ENCODE measurements at regions not wholly inside any gene's neighbourhood (a gene's known extent, or its start where the extent isn't known, plus 50 kb on each side); places are given as distances from the start of the nearest gene placed in this dataset.
"Not testable (repeated sequence)": the region's sequence is repeated elsewhere in the genome, so short reads cannot be mapped to it uniquely, and the experiment has no call there.

DNA sequence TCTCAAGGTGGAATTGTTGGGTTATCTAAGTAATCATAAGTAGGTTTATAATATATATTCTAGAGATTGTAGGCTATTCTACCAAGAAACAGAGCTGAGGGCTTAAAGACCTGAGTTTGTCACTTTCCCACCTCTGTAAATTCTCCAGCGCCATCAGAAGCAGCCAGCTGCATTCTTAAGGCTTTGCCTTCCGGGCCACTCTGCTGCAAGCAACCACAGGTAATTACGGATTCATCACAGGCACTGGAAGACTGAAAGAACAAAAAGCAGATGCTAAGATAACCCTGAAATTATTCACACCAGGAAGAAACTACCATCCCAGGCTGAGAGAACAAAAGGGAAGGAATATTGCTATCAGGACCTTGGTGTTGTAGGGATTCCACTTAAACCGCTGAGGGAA is 137.8 kb upstream of the JCAD start:
- DNase-seq (ENCODE audit: low spot score) = no peak

DNA sequence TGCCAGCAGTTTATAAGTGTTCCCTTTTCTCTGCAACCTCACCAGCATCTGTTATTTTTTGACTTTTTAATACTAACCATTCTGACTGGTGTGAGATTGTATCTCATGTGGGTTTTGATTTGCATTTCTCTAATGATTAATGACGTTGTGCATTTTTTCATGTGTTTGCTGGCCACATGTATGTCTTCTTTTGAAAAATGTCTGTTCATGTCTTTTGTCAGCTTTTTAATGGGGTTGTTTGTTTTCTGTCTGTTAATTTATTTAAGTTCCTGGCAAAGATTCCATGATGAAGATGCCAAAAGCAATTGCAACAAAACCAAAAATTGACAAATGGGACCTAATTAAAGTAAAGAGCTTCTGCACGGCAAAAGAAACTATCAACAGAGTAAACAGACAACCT is 137.2 kb upstream of the JCAD start:
- not testable (repeated sequence) for DNase-seq (ENCODE audit: low spot score)

- no peak for DNase-seq (ENCODE audit: low spot score)
Measured at GRCh38 chr10:30192846-30193608, 133.6 kb upstream of the JCAD start.

DNA sequence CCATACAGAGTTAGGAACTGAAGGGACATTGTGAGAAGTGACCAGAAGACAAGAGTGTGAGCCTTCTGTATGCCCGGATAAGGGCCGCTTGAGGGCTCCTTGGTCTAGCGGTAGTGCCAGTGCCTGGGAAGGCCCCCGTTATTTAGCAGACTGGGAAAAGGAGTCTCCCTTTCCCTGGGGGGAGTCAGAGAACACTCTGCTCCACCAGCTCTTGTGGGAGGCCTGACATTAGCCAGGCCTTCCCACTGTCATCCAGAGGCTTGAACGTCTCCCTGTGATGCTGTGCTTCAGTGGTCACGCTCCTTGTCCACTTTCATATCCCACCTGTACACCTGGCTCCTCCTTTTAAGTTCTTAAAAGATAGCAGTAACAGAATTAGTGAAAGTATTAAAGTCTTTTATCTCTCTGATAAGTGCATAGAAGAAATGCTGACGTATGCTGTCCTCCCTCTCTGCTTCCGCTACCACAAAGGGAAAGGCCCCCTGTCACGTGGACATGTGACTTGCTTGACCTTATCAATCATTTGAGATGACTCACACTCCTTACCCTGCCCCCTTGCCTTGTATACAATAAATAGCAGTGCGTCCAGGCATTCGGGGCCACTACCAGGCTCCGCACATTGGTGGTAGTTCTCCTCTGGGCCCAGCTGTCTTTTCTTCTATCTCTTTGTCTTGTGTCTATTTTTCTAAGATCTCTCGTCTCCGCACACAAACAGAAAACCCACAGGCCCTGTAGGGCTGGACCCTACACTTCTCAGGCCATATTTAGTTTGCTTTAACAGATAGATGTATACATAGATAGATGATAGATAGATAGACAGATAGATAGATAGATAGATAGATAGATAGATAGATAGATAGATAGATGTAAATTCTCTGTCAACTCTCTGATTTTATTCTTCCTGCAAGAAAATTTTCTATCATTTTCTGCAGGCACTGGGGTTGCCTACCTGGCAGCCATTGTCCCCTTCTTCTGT is 131.5 kb upstream of the JCAD start:
- DNase-seq (ENCODE audit: low spot score) = no peak

GRCh38 chr10:30189238-30189580 is 129.8 kb upstream of the JCAD start:
- no peak for DNase-seq (ENCODE audit: low spot score)

DNA sequence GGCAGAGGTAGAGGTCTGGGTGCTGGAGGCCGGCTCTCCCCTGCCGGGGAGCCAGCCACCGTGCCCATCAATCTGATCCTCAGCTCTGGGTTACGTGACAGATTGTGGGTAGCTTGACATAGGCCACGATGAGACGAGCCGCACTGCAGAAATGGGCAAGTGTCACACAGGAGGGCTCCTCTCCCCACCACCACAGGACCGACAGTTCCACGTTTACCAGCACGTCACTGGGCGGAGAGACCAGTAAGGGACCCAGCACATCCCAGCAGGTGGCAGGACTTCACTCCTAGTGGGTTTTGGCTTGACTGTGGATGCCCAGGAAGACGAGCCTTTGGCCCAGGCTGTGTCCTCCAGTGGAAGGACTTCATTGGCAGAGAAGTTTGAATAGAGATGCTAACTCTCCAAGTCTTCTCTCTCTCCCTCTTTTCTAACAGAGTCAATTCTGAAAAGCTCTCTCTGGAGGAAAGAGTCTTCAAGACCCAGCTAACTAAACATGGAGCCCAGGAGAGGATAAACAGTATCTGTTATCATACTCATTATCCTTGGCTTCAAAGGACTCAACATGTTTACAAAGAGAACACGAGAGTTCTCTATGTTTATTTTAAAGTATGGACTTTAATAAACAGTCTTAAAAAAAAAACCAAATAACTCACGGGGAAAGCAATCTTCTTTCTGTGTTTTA is 129.3 kb upstream of the JCAD start:
- no peak for DNase-seq (ENCODE audit: low spot score)

- no peak for DNase-seq (ENCODE audit: low spot score)
Measured at GRCh38 chr10:30188101-30188500, 128.7 kb upstream of the JCAD start.

- DNase-seq (ENCODE audit: low spot score) = no peak
Measured at GRCh38 chr10:30187010-30187409, 127.6 kb upstream of the JCAD start.

- no peak for DNase-seq (ENCODE audit: low spot score)
Measured at GRCh38 chr10:30186371-30186875, 127.0 kb upstream of the JCAD start.

- DNase-seq (ENCODE audit: low spot score) = peak; percentile 30
Measured at GRCh38 chr10:30185916-30186315, 126.5 kb upstream of the JCAD start.

DNA sequence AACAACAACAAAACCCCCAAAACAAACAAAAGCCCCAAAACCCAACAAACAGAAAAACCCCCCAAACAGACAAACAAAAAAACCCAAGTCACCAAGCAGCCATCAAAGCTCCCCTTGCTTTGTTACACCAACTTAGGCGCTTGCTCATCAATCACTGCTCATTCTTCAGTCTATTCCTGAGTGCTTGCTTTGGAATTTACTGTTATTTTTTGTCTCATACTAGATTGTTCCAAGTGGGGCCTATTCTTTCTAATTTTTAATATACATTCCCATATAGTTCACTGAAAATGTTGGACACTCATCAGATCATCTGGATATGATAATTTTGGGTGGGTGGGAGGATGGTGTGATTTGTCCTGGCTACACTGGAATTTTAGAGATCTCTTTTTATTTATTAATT is 126.0 kb upstream of the JCAD start:
- no peak for DNase-seq (ENCODE audit: low spot score)

DNA sequence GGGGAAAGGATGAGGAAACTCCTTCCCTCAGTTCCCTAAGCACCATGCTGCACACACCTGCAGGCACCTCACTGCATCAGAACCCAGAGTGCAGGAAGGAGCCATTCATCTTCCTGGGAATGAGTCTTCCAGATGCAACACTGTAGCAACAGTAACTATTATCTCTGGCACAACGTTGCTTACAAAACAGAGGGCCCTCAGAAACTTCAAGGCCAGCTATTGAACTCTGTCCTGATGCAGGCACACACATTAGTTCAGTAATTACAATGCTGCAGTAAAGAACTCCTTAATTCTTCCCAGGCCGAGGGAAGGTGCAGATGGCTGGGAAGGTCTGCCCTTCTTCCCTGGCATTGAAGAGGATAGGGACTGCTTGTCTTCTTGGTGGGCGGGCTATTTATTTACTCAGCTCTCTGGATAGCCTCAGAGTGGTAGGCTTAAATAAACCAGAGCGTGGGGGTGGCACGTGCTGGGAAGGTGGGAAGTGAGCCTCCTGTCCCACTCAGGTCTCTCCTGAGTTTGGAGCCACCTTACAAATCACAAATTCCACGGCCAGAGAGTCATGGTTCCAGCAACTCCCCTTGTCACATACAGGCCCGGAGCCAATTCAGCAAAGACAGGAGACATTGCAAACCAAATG is 125.1 kb upstream of the JCAD start:
- DNase-seq (ENCODE audit: low spot score) = no peak

- DNase-seq (ENCODE audit: low spot score) = no peak
Measured at GRCh38 chr10:30183055-30183402, 123.6 kb upstream of the JCAD start.

GRCh38 chr10:30182191-30183054 is 123.0 kb upstream of the JCAD start:
- DNase-seq (ENCODE audit: low spot score) = no peak

DNA sequence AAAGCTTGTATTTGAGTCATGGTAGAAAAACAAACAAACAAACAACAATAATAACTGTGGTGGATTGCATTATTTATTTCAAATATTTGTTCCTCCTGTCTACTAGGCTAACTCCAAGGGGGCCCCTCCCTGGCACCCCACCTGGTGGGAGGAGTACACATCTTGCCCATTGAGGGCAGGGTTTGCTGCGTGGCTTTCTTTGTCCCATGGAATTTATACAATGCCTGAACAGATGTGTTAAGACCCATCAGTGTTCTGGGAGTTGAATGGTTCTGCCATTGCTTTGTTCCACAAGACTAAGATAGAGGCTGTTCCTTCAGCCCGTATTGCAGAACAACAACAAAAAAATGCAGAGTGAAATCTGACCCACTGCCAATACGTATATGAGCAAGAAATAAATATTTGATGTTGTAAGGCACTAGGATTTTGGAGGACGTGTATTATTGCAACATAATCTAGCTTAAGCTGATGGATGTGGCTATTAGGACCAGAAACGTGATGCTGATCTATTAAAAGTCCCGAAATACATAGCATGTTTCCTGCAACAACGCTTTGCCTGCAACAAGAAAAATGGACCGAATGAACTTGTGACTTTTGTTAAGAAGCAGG is 119.1 kb upstream of the JCAD start:
- no peak for DNase-seq (ENCODE audit: low spot score)

GRCh38 chr10:30176776-30177533 is 117.6 kb upstream of the JCAD start:
- no peak for DNase-seq (ENCODE audit: low spot score)

DNA sequence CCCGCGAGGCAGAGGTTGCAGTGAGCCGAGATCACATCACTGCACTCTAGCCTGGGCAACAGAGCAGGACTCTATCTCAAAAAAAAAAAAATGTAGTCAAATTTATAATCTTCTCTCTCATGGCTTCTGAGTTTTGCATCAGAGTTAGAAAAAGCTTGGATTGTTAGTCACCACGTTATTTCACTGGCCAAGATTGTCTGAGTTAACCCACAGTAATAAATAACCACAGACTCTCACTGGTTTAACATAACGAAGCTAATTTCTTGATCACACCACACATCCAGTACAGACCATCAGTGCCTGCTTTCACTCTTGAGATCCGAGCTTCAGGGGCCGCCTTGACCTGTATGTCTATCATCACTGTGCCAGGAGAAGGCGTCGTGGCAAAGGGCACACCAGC is 116.8 kb upstream of the JCAD start:
- no peak for DNase-seq (ENCODE audit: low spot score)

DNA sequence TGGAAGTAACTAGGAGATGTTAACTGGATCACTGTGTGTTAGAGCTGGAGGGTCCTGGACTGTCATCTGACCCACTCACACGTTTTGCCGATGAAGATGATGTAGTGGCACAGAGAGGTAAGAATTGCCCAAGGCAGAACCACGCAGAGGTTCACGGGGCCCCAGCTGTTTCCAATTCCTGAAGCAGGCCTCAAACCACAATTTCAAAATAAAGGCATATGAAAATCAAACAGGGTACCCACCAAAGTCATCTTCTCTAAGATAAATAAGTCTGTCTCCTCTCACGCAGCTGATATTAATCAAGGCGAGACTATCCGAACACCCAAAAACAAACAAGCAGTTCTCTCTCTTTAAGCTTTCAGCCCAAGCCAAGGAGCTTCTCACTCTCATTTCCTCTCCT is 113.3 kb upstream of the JCAD start:
- DNase-seq (ENCODE audit: low spot score) = no peak

- no peak for DNase-seq (ENCODE audit: low spot score)
Measured at GRCh38 chr10:30172091-30172490, 112.7 kb upstream of the JCAD start.

DNA sequence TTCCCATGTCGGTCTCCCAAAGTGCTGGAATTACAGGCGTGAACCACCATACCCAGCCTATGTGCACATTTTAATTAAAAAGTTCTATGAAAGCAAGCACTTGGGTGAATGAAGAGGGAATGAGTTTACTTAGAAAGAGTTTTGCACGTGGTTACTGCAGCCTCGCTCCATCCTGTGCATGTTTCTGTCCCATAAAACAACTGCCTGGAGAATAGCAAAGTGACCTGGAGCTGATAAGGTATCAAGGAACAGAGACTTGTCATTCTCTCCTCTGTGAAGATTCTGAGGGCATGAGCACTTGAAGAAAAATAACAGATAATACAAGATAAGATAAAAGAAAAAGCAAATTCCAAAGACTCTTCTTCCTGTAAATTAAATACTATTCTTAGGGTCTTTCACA is 112.2 kb upstream of the JCAD start:
- DNase-seq (ENCODE audit: low spot score) = no peak

Measured in RKO (cell line).